Progenitor cell of endocrine pancreas (in vitro differentiated cells): ENCODE measurements at regions not wholly inside any gene's neighbourhood (a gene's known extent, or its start where the extent isn't known, plus 50 kb on each side); places are given as distances from the start of the nearest gene placed in this dataset. TPM values are rescaled to one million over a fixed set of nuclear protein-coding genes. Genes with fewer than 3 reads are reported as not detected.

Experiments used
- DNase-seq: peaks from one replicate; pipeline ENCODE4 v3.0.0; 2021; ENCODE audit warnings: low spot score; ENCODE audit not compliant: unreplicated experiment
- H3K27ac Mint-ChIP-seq: 2 replicates; pipeline ENCODE4 v1.8.0; 2021; ENCODE audit warnings: mild to moderate bottlenecking, moderate library complexity, mixed read lengths
- H3K27me3 Mint-ChIP-seq: 2 replicates; pipeline ENCODE4 v1.8.0; 2021; ENCODE audit warnings: mixed read lengths
- H3K36me3 Mint-ChIP-seq: 2 replicates; pipeline ENCODE4 v1.8.0; 2022; ENCODE audit warnings: mixed read lengths; ENCODE audit not compliant: insufficient read depth
- H3K4me1 Mint-ChIP-seq: 2 replicates; pipeline ENCODE4 v1.8.0; 2021; ENCODE audit warnings: low read depth, mixed read lengths
- H3K4me3 Mint-ChIP-seq: 2 replicates; pipeline ENCODE4 v1.8.0; 2021; ENCODE audit warnings: low read depth, mild to moderate bottlenecking, moderate library complexity, mixed read lengths
- H3K9me3 Mint-ChIP-seq: 2 replicates; pipeline ENCODE4 v1.8.0; 2021; ENCODE audit warnings: low read depth, mixed read lengths
- microRNA-seq: library from miRNA; unstranded; fragments of <30 nt; microRNA quantifications from one replicate; pipeline ENCODE4 v1.1.0, GENCODE V29; 2020; ENCODE audit warnings: borderline number of aligned reads; ENCODE audit not compliant: unreplicated experiment
- TF ChIP-seq, protein P1 (sequence below): fragments of 200-600 bp; sonication (generic); IDR thresholded peaks from one replicate; pipeline ENCODE4 v1.5.0; 2021; ENCODE audit warnings: antibody characterized with exemption, mild to moderate bottlenecking; ENCODE audit not compliant: unreplicated experiment

DNA sequence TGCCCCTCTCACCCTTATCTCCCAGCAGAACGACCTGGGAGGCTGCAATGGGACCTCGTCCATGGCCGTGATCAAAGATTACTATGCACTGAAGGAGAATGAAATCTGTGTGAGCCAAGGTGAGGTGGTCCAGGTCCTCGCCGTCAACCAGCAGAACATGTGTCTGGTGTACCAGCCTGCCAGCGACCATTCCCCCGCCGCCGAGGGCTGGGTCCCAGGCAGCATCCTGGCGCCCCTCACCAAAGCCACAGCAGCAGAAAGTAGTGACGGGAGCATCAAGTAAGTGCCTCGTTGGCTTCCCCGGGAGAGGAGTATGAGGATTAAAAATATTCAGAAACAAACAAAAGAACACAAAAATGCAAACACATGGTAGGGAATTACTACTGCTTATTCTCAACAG is 55.9 kb upstream of the UMPS start:
- H3K4me3 Mint-ChIP-seq = no peak overlapping the region

DNA sequence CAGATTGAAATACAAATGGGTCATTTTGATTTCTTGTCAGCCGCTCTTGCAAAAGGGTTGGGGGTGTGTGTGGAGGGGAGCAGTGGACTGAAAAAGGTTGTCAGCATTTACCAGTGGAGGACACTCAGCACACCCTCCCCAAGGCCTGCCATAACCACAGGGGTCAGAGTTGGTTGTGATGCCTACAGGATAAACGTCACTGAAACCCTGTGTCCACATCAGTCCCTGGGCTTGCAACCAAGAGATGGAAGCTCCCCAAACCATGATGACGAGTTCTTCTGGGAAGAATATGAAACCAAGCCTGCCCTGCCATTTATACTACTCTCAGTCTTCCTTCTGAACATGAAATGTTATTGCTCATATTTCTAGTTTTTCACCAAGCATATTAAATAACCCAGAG is 54.0 kb upstream of the UMPS start:
- DNase-seq = no peak
- Mint-ChIP-seq H3K4me3 (no peak overlapping the region), H3K27me3 (no peaks in the 10 kb centered on the region), H3K9me3 (no peaks in the 10 kb centered on the region), H3K27ac (no peak overlapping the region), H3K4me1 (no peaks in the 10 kb centered on the region), H3K36me3 (peaks cover 17% of the 10 kb centered on the region)
- TF ChIP-seq, protein P1, sequence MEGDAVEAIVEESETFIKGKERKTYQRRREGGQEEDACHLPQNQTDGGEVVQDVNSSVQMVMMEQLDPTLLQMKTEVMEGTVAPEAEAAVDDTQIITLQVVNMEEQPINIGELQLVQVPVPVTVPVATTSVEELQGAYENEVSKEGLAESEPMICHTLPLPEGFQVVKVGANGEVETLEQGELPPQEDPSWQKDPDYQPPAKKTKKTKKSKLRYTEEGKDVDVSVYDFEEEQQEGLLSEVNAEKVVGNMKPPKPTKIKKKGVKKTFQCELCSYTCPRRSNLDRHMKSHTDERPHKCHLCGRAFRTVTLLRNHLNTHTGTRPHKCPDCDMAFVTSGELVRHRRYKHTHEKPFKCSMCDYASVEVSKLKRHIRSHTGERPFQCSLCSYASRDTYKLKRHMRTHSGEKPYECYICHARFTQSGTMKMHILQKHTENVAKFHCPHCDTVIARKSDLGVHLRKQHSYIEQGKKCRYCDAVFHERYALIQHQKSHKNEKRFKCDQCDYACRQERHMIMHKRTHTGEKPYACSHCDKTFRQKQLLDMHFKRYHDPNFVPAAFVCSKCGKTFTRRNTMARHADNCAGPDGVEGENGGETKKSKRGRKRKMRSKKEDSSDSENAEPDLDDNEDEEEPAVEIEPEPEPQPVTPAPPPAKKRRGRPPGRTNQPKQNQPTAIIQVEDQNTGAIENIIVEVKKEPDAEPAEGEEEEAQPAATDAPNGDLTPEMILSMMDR = no peak

More for the DNA sequence above, 55.9 kb upstream of the UMPS start:
- peaks cover 20% of the 10 kb centered on the region for H3K36me3 Mint-ChIP-seq
- H3K27ac Mint-ChIP-seq = no peak overlapping the region
- DNase-seq = no peak
- TF ChIP-seq, protein P1 = no peak
- no peaks in the 10 kb centered on the region for H3K4me1 Mint-ChIP-seq
- H3K27me3 Mint-ChIP-seq = no peaks in the 10 kb centered on the region
- no peaks in the 10 kb centered on the region for H3K9me3 Mint-ChIP-seq

DNA sequence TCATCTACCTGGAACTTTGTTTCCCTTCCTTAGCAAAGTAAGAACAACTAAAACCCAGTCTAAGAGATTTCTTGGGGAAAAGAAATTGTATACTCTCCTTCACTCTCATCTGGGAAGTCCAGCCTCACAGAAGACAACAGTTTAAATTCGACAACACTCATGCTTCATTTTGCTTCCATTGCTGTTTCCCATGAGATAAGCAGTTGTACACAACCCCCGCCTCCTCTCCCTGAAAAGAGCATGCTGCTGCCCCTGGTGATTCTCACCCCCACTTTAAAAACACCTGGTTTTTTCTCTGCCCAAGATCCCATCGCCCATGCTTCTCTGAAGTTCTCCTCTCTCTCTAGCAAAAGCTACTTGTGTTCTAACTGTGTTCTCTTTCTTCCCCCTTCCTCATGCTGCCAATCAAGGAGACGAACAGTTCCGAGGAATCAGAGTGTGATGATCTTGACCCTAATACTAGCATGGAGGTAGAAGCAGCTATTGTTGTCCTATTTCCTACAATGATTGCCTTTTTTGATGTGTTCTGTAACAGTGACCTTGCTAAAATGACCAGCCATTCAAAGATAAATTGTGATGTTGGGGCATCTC is 51.1 kb upstream of the UMPS start:
- Mint-ChIP-seq H3K36me3 (peaks cover 13% of the 10 kb centered on the region), H3K27me3 (no peaks in the 10 kb centered on the region), H3K27ac (no peak overlapping the region), H3K4me1 (no peaks in the 10 kb centered on the region), H3K9me3 (no peaks in the 10 kb centered on the region), H3K4me3 (no peak overlapping the region)
- DNase-seq = no peak
- TF ChIP-seq, protein P1 = no peak

Small RNA genes in the stretch of these regions (microRNA-seq; reads per million reads assigned to microRNA genes)
- gene MIR5002 = 2.4 reads per million
- gene MIR6083 = not detected
